B cell (primary cell): ENCODE measurements at regions not wholly inside any gene's neighbourhood (a gene's known extent, or its start where the extent isn't known, plus 50 kb on each side); places are given as distances from the start of the nearest gene placed in this dataset.

Experiments used
- ATAC-seq: fragments of 200-7000 bp; cut with Tn5 transposase; one replicate; pipeline ENCODE4 v1.10.0; 2021; ENCODE audit warnings: low read depth, mild to moderate bottlenecking, moderate number of reproducible peaks, moderate library complexity
- CTCF ChIA-PET: fragments of 350-600 bp; sonication (Branson Sonifier 250); formaldehyde crosslinking; loops from one replicate; lab custom pipeline; 2021; ENCODE audit warnings: antibody characterized with exemption, inconsistent platforms; lab: Charles Lee
- POLR2A ChIA-PET: fragments of 350-600 bp; sonication (Branson Sonifier 250); formaldehyde crosslinking; loops from one replicate; lab custom pipeline; 2021; ENCODE audit warnings: antibody characterized with exemption; lab: Charles Lee
- DNase-seq: peaks from one replicate; pipeline ENCODE4 v3.0.0; 2013
- H2AFZ ChIP-seq: 2 replicates; pipeline ENCODE4 v1.6.1; 2012; ENCODE audit warnings: mild to moderate bottlenecking, low read depth, low read length; ENCODE audit not compliant: insufficient read depth, poor library complexity, severe bottlenecking
- H3K27ac ChIP-seq, 2 donors: 1 replicate in 1 of 2; 2 replicates in 1 of 2; pipeline ENCODE4 v1.5.1; 2012 to 2013; ENCODE audit warnings: low read length in 2 of 2, mild to moderate bottlenecking in 2 of 2, moderate library complexity in 1 of 2
- H3K27me3 ChIP-seq, 4 experiments: fragments of 200-600 bp in 1 of 4; sonication (generic) in 1 of 4; replicated peaks in 1 of 4; 1 replicate in 2 of 4; 2 replicates in 2 of 4; pipeline versions ENCODE4 v1.6.1 to v1.7.0; 2013 to 2016; ENCODE audit warnings: low read length in 3 of 4, mild to moderate bottlenecking in 2 of 4, mixed read lengths in 1 of 4, moderate library complexity in 1 of 4; ENCODE audit not compliant: insufficient read depth in 4 of 4, control insufficient read depth in 3 of 4; ENCODE audit errors: control extremely low read depth in 1 of 4
- H3K36me3 ChIP-seq, 2 experiments: replicated peaks in 1 of 2; 1 replicate in 1 of 2; 2 replicates in 1 of 2; pipeline versions ENCODE4 v1.6.1 to v1.7.1; 2013; ENCODE audit warnings: low read length in 1 of 2; ENCODE audit not compliant: insufficient read depth in 2 of 2, control insufficient read depth in 1 of 2; ENCODE audit errors: control extremely low read depth in 1 of 2, extremely low read depth in 1 of 2
- H3K4me1 ChIP-seq, 2 donors: fragments of 200-600 bp in 1 of 2; sonication (generic) in 1 of 2; 1 replicate in 1 of 2; 2 replicates in 1 of 2; pipeline versions ENCODE4 v1.5.1 to v1.6.1; 2013 to 2017; ENCODE audit warnings: low read length in 2 of 2; ENCODE audit not compliant: control insufficient read depth in 2 of 2, insufficient read depth in 2 of 2
- H3K4me2 ChIP-seq: replicated peaks from 2 replicates; pipeline ENCODE3; 2012; ENCODE audit warnings: mild to moderate bottlenecking, low read depth, low read length; ENCODE audit not compliant: poor library complexity, severe bottlenecking
- H3K4me3 ChIP-seq, 5 experiments: fragments of 200-600 bp in 1 of 5; sonication (generic) in 1 of 5; 1 replicate in 3 of 5; 2 replicates in 2 of 5; pipeline versions ENCODE4 v1.5.1 to v1.7.0; 2011 to 2016; ENCODE audit warnings: low read length in 4 of 5, mild to moderate bottlenecking in 4 of 5, low read depth in 2 of 5, control low read depth in 1 of 5, moderate library complexity in 1 of 5; ENCODE audit not compliant: insufficient read depth in 1 of 5; ENCODE audit errors: control extremely low read depth in 1 of 5, extremely low read depth in 1 of 5
- H3K79me2 ChIP-seq: fragments of 200-600 bp; sonication (generic); one replicate; pipeline ENCODE4 v1.6.0; 2016; ENCODE audit warnings: low read length; ENCODE audit not compliant: control insufficient read depth, insufficient read depth
- H3K9ac ChIP-seq: fragments of 200-600 bp; sonication (generic); 2 replicates; pipeline ENCODE4 v1.6.1; 2017; ENCODE audit warnings: mild to moderate bottlenecking, low read length, moderate library complexity
- H3K9me3 ChIP-seq, 3 donors: one replicate each; pipeline versions ENCODE4 v1.6.1 to v1.7.1; 2013; ENCODE audit warnings: low read length in 2 of 3; ENCODE audit not compliant: control insufficient read depth in 2 of 3, insufficient read depth in 1 of 3; ENCODE audit errors: control extremely low read depth in 1 of 3
- H4K20me1 ChIP-seq: 2 replicates; pipeline ENCODE4 v1.6.0; 2012; ENCODE audit warnings: mild to moderate bottlenecking, low read length; ENCODE audit not compliant: insufficient read depth, control insufficient read depth, poor library complexity, severe bottlenecking
- H3K27ac Mint-ChIP-seq: one replicate; pipeline ENCODE4 v1.8.0; 2021; ENCODE audit warnings: mixed read lengths
- H3K27me3 Mint-ChIP-seq: one replicate; pipeline ENCODE4 v1.8.0; 2021; ENCODE audit warnings: mixed read lengths
- H3K4me1 Mint-ChIP-seq: one replicate; pipeline ENCODE4 v1.8.0; 2021; ENCODE audit warnings: mixed read lengths
- H3K4me3 Mint-ChIP-seq: one replicate; pipeline ENCODE4 v1.8.0; 2021; ENCODE audit warnings: mixed read lengths
- H3K9me3 Mint-ChIP-seq: one replicate; pipeline ENCODE4 v1.8.0; 2022; ENCODE audit warnings: mixed read lengths; ENCODE audit not compliant: insufficient read depth
- EZH2 ChIP-seq: IDR thresholded peaks from 2 replicates; pipeline ENCODE4 v1.6.1; 2012; ENCODE audit warnings: borderline replicate concordance, low read depth, mild to moderate bottlenecking, moderate library complexity, low read length; ENCODE audit not compliant: insufficient read depth, poor library complexity, severe bottlenecking
- WGBS: methylation state at CpG from one replicate; pipeline ENCODE4 v1.1.5; 2013; ENCODE audit warnings: missing lambda C conversion rate; ENCODE audit not compliant: insufficient coverage; 5-methylcytosine and 5-hydroxymethylcytosine counted together
- intact Hi-C: fragments of 100-400 bp; cut with micrococcal nuclease; formaldehyde crosslinking; loops from one replicate; pipeline ENCODE4 v1.10.0; 2022
- TF ChIP-seq, protein P1 (sequence below): fragments of 200-600 bp; IDR thresholded peaks from one replicate; pipeline ENCODE4 v1.8.0; 2022; ENCODE audit warnings: antibody characterized with exemption, mild to moderate bottlenecking

GRCh38 chr13:91097269-91097668, 250.2 kb upstream of the MIR17HG start:
- TF ChIP-seq, protein P1, sequence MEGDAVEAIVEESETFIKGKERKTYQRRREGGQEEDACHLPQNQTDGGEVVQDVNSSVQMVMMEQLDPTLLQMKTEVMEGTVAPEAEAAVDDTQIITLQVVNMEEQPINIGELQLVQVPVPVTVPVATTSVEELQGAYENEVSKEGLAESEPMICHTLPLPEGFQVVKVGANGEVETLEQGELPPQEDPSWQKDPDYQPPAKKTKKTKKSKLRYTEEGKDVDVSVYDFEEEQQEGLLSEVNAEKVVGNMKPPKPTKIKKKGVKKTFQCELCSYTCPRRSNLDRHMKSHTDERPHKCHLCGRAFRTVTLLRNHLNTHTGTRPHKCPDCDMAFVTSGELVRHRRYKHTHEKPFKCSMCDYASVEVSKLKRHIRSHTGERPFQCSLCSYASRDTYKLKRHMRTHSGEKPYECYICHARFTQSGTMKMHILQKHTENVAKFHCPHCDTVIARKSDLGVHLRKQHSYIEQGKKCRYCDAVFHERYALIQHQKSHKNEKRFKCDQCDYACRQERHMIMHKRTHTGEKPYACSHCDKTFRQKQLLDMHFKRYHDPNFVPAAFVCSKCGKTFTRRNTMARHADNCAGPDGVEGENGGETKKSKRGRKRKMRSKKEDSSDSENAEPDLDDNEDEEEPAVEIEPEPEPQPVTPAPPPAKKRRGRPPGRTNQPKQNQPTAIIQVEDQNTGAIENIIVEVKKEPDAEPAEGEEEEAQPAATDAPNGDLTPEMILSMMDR, result no peak
- Histone ChIP-seq H4K20me1 (no peaks in the 10 kb centered on the region), H2AFZ (no peak overlapping the region), H3K36me3 (no peaks in the 10 kb centered on the region), H3K9ac (no peak overlapping the region), H3K27ac (no peak overlapping the region), H3K4me2 (no peak overlapping the region), H3K27me3 (no peaks in the 10 kb centered on the region), H3K4me3 (no peak overlapping the region), H3K79me2 (no peaks in the 10 kb centered on the region), H3K9me3 (no peaks in the 10 kb centered on the region), H3K4me1 (no peaks in the 10 kb centered on the region)
- no peak overlapping the region for H3K4me3 Mint-ChIP-seq
- intact Hi-C loops, result no loop called here
- no peaks in the 10 kb centered on the region for H3K4me1 Mint-ChIP-seq
- POLR2A ChIA-PET, result no interaction called here
- ATAC-seq, result no peak
- CTCF ChIA-PET, result interaction anchor here (0.9 kb wide), 1 partner anchor 10 kb away, joined by 3 read pairs; no protein-coding TSS in a partner anchor
- no peaks in the 10 kb centered on the region for H3K27me3 Mint-ChIP-seq
- 93% methylated on average over 4 of the region's 5 CpGs for WGBS
- no peak overlapping the region for H3K27ac Mint-ChIP-seq
- no peak for DNase-seq
- no peaks in the 10 kb centered on the region for H3K9me3 Mint-ChIP-seq

GRCh38 chr13:91099877-91100276, 247.6 kb upstream of the MIR17HG start:
- no peaks in the 10 kb centered on the region for H3K27me3 ChIP-seq
- no peaks in the 10 kb centered on the region for H3K27me3 Mint-ChIP-seq
- TF ChIP-seq, protein P1, result no peak
- TF ChIP-seq EZH2, result no peak
- no peaks in the 10 kb centered on the region for H3K4me1 Mint-ChIP-seq
- DNase-seq (no peak), ATAC-seq (no peak)
- no peak overlapping the region for H3K9ac ChIP-seq
- H3K4me2 ChIP-seq, result no peak overlapping the region
- no CpG with 5 or more reads among the region's 1 CpG for WGBS
- no peak overlapping the region for H3K27ac ChIP-seq
- H3K4me1 ChIP-seq, result no peaks in the 10 kb centered on the region
- peaks cover 0 to 3% (median 1%) of the 10 kb centered on the region in 3 donors for H3K9me3 ChIP-seq
- H2AFZ ChIP-seq, result no peak overlapping the region
- CTCF ChIA-PET, result no interaction called here
- H3K79me2 ChIP-seq, result no peaks in the 10 kb centered on the region
- H3K4me3 ChIP-seq, result no peak overlapping the region
- peaks cover 3% of the 10 kb centered on the region for H3K9me3 Mint-ChIP-seq
- H3K36me3 ChIP-seq, result no peaks in the 10 kb centered on the region
- H3K27ac Mint-ChIP-seq, result no peak overlapping the region
- intact Hi-C loops, result no loop called here
- no peaks in the 10 kb centered on the region for H4K20me1 ChIP-seq
- POLR2A ChIA-PET, result no interaction called here
- no peak overlapping the region for H3K4me3 Mint-ChIP-seq
